GM23248 (cell line): ENCODE measurements at regions not wholly inside any gene's neighbourhood (a gene's known extent, or its start where the extent isn't known, plus 50 kb on each side); places are given as distances from the start of the nearest gene placed in this dataset.

ENCODE experiments used
- DNase-seq: peaks from one replicate; pipeline ENCODE4 v3.0.0-alpha.2; 2015
- H2AFZ ChIP-seq: fragments of 200-600 bp; sonication (generic); 2 replicates; pipeline ENCODE4 v1.6.1; 2016; ENCODE audit warnings: antibody characterized with exemption
- H3F3A ChIP-seq: fragments of 200-600 bp; sonication (generic); 2 replicates; pipeline ENCODE4 v1.6.1; 2016; ENCODE audit warnings: mild to moderate bottlenecking, antibody characterized with exemption, mixed run types; ENCODE audit not compliant: insufficient read depth
- H3K27ac ChIP-seq: fragments of 200-600 bp; sonication (generic); 2 replicates; pipeline ENCODE4 v1.5.1; 2016; ENCODE audit warnings: mild to moderate bottlenecking
- H3K27me3 ChIP-seq: fragments of 200-600 bp; sonication (generic); replicated peaks from 2 replicates; pipeline ENCODE4 v1.6.1; 2016; ENCODE audit warnings: mild to moderate bottlenecking; ENCODE audit not compliant: insufficient read depth
- H3K36me3 ChIP-seq: fragments of 200-600 bp; sonication (generic); 2 replicates; pipeline ENCODE4 v1.6.1; 2016; ENCODE audit warnings: low read depth, mild to moderate bottlenecking
- H3K4me1 ChIP-seq: fragments of 200-600 bp; sonication (generic); 2 replicates; pipeline ENCODE4 v1.6.1; 2016; ENCODE audit warnings: mild to moderate bottlenecking; ENCODE audit not compliant: insufficient read depth
- H3K4me2 ChIP-seq: fragments of 200-600 bp; sonication (generic); one replicate; pipeline ENCODE4 v1.6.1; 2016; ENCODE audit warnings: mild to moderate bottlenecking; ENCODE audit not compliant: unreplicated experiment
- H3K4me3 ChIP-seq: fragments of 200-600 bp; sonication (generic); 2 replicates; pipeline ENCODE4 v1.5.1; 2016; ENCODE audit warnings: mild to moderate bottlenecking
- H3K79me2 ChIP-seq: fragments of 200-600 bp; sonication (generic); 2 replicates; pipeline ENCODE4 v1.6.1; 2016; ENCODE audit warnings: mild to moderate bottlenecking; ENCODE audit not compliant: insufficient read depth
- H3K9ac ChIP-seq: fragments of 200-600 bp; sonication (generic); 2 replicates; pipeline ENCODE4 v1.6.1; 2016; ENCODE audit warnings: mild to moderate bottlenecking
- H3K9me2 ChIP-seq: fragments of 200-600 bp; sonication (generic); 2 replicates; pipeline ENCODE4 v1.6.1; 2016; ENCODE audit warnings: mixed run types, mild to moderate bottlenecking, moderate library complexity; ENCODE audit not compliant: insufficient read depth
- H3K9me3 ChIP-seq: fragments of 200-600 bp; sonication (generic); one replicate; pipeline ENCODE4 v1.6.1; 2017; ENCODE audit warnings: low read depth
- H4K20me1 ChIP-seq: fragments of 200-600 bp; sonication (generic); 2 replicates; pipeline ENCODE4 v1.6.0; 2016; ENCODE audit not compliant: insufficient read depth
- EZH2 ChIP-seq: fragments of 200-600 bp; sonication (generic); IDR thresholded peaks from 2 replicates; pipeline ENCODE4 v1.6.1; 2018; ENCODE audit warnings: antibody characterized with exemption, mild to moderate bottlenecking; ENCODE audit not compliant: insufficient read depth, poor library complexity, severe bottlenecking
- EZH2phosphoT487 ChIP-seq: fragments of 200-600 bp; sonication (generic); IDR thresholded peaks from 2 replicates; pipeline ENCODE4 v1.6.1; 2018; ENCODE audit warnings: antibody characterized with exemption, moderate library complexity, mild to moderate bottlenecking, low read depth; ENCODE audit not compliant: insufficient read depth
- WGBS, 2 experiments: methylation state at CpG; one replicate each; pipeline ENCODE4 v1.1.6; 2015 to 2017; ENCODE audit warnings: low lambda C conversion rate in 2 of 2, low coverage in 1 of 2; ENCODE audit errors: missing lambda C conversion rate in 2 of 2; 5-methylcytosine and 5-hydroxymethylcytosine counted together
- in situ Hi-C: fragments of 300-500 bp; cut with MboI; formaldehyde crosslinking; loops from 2 replicates; pipeline ENCODE4 v1.15.0; 2020

- Histone ChIP-seq H3K9me2 (no peaks in the 10 kb centered on the region), H3K36me3 (no peaks in the 10 kb centered on the region), H4K20me1 (no peaks in the 10 kb centered on the region), H3K4me2 (no peak overlapping the region), H3K9me3 (no peaks in the 10 kb centered on the region), H3K27ac (no peak overlapping the region), H3K79me2 (no peaks in the 10 kb centered on the region), H3K4me1 (no peaks in the 10 kb centered on the region), H3F3A (peaks cover 6% of the 10 kb centered on the region; the same call in 1 of the 2 replicates), H2AFZ (no peak overlapping the region), H3K27me3 (no peaks in the 10 kb centered on the region), H3K4me3 (no peak overlapping the region), H3K9ac (no peak overlapping the region)
- TF ChIP-seq EZH2 (no peak), EZH2phosphoT487 (no peak)
- WGBS, 2 experiments = 77 to 82% methylated on average over 1 of the region's 1 CpG
- in situ Hi-C loops = no loop called here
- DNase-seq = no peak
These were observed 329.4 kb downstream of the PTTG2 start for GRCh38 chr4:38289553-38289952.

GRCh38 chr4:38290366-38290765, 330.2 kb downstream of the PTTG2 start:
- Histone ChIP-seq H3K27ac (no peak overlapping the region), H3F3A (peaks cover 6% of the 10 kb centered on the region; the same call in 1 of the 2 replicates), H3K9me3 (no peaks in the 10 kb centered on the region), H3K9me2 (no peaks in the 10 kb centered on the region), H3K79me2 (no peaks in the 10 kb centered on the region), H3K9ac (no peak overlapping the region), H3K4me1 (no peaks in the 10 kb centered on the region), H3K36me3 (no peaks in the 10 kb centered on the region), H2AFZ (no peak overlapping the region), H3K4me3 (no peak overlapping the region), H3K4me2 (no peak overlapping the region), H4K20me1 (no peaks in the 10 kb centered on the region), H3K27me3 (no peaks in the 10 kb centered on the region)
- peak; percentile 39 for DNase-seq
- no peak for TF ChIP-seq EZH2
- no peak for TF ChIP-seq EZH2phosphoT487
- 76 to 78% methylated on average over 3 of the region's 3 CpGs for WGBS, 2 experiments
- in situ Hi-C loops = no loop called here

- Histone ChIP-seq H3F3A (peaks cover 6% of the 10 kb centered on the region; the same call in 1 of the 2 replicates), H3K27ac (no peak overlapping the region), H3K79me2 (no peaks in the 10 kb centered on the region), H3K4me2 (no peak overlapping the region), H3K9ac (no peak overlapping the region), H3K27me3 (no peaks in the 10 kb centered on the region), H3K9me2 (no peaks in the 10 kb centered on the region), H3K36me3 (no peaks in the 10 kb centered on the region), H3K4me1 (no peaks in the 10 kb centered on the region), H2AFZ (no peak overlapping the region), H4K20me1 (no peaks in the 10 kb centered on the region), H3K9me3 (no peaks in the 10 kb centered on the region), H3K4me3 (no peak overlapping the region)
- TF ChIP-seq EZH2 (no peak), EZH2phosphoT487 (no peak)
- in situ Hi-C loops = no loop called here
- 81 to 83% methylated on average over 1 of the region's 1 CpG for WGBS, 2 experiments
- no peak for DNase-seq
These were observed 330.7 kb downstream of the PTTG2 start for GRCh38 chr4:38290914-38291313.

GRCh38 chr4:38292529-38292928, 332.3 kb downstream of the PTTG2 start:
- WGBS, 2 experiments = 30 to 40% methylated on average over 1 of the region's 1 CpG

GRCh38 chr4:38294238-38294637, 334.0 kb downstream of the PTTG2 start:
- Histone ChIP-seq H3F3A (peaks cover 6% of the 10 kb centered on the region; the same call in 1 of the 2 replicates), H3K4me3 (no peak overlapping the region), H3K79me2 (no peaks in the 10 kb centered on the region), H2AFZ (no peak overlapping the region), H3K4me2 (no peak overlapping the region), H3K4me1 (no peaks in the 10 kb centered on the region), H3K9me2 (no peaks in the 10 kb centered on the region), H3K36me3 (no peaks in the 10 kb centered on the region), H3K27ac (no peak overlapping the region), H3K9me3 (no peaks in the 10 kb centered on the region), H3K9ac (no peak overlapping the region), H4K20me1 (no peaks in the 10 kb centered on the region), H3K27me3 (no peaks in the 10 kb centered on the region)
- 11 to 13% methylated on average over 1 of the region's 1 CpG for WGBS, 2 experiments
- in situ Hi-C loops = no loop called here
- no peak for TF ChIP-seq EZH2
- no peak for TF ChIP-seq EZH2phosphoT487
- no peak for DNase-seq

More at GRCh38 chr4:38292529-38292928, 332.3 kb downstream of the PTTG2 start:
- no peaks in the 10 kb centered on the region for H4K20me1 ChIP-seq
- no peaks in the 10 kb centered on the region for H3K27me3 ChIP-seq
- no peak overlapping the region for H3K9ac ChIP-seq
- no peaks in the 10 kb centered on the region for H3K79me2 ChIP-seq
- H3F3A ChIP-seq = peaks cover 6% of the 10 kb centered on the region; the same call in 1 of the 2 replicates
- H3K9me2 ChIP-seq = no peaks in the 10 kb centered on the region
- H3K9me3 ChIP-seq = no peaks in the 10 kb centered on the region
- H3K4me1 ChIP-seq = no peaks in the 10 kb centered on the region
- no peak for DNase-seq
- no peak overlapping the region for H3K4me3 ChIP-seq
- H3K36me3 ChIP-seq = no peaks in the 10 kb centered on the region
- in situ Hi-C loops = no loop called here
- TF ChIP-seq EZH2 = no peak
- TF ChIP-seq EZH2phosphoT487 = no peak
- H3K4me2 ChIP-seq = no peak overlapping the region
- no peak overlapping the region for H2AFZ ChIP-seq
- no peak overlapping the region for H3K27ac ChIP-seq
